Fibroblast of lung (primary cell): ENCODE measurements at regions not wholly inside any gene's neighbourhood (a gene's known extent, or its start where the extent isn't known, plus 50 kb on each side); places are given as distances from the start of the nearest gene placed in this dataset.

Experiments
- CTCF ChIP-seq, 2 donors: IDR thresholded peaks in 1 of 2; conservative IDR thresholded peaks in 1 of 2; 1 replicate in 1 of 2; 2 replicates in 1 of 2; pipeline ENCODE4 v1.5.1; 2011 to 2012; ENCODE audit warnings: low read length in 2 of 2, control low read depth in 1 of 2, inconsistent platforms in 1 of 2, low read depth in 1 of 2, mild to moderate bottlenecking in 1 of 2
- EZH2 ChIP-seq: IDR thresholded peaks from 2 replicates; pipeline ENCODE4 v1.5.1; 2012; ENCODE audit warnings: low read length, control low read depth, mild to moderate bottlenecking; ENCODE audit errors: missing control alignments

GRCh38 chr9:116081435-116082115, 72.0 kb upstream of the PAPPA start:
- TF ChIP-seq CTCF (conservative IDR thresholded peaks at IDR 0.05 in 1 of 2, IDR thresholded peaks at IDR 0.05 in 1 of 2; ENCODE audit: low read depth in 1 of 2, low read length in 2 of 2) = no peak
- no peak for TF ChIP-seq EZH2
